H9 (cell line): ENCODE measurements at regions not wholly inside any gene's neighbourhood (a gene's known extent, or its start where the extent isn't known, plus 50 kb on each side); places are given as distances from the start of the nearest gene placed in this dataset.

Experiments used
- DNase-seq: peaks from one replicate; pipeline ENCODE4 v3.0.0-alpha.2; 2017
- H2AFZ ChIP-seq: one replicate; pipeline ENCODE4 v1.6.1; 2013; ENCODE audit warnings: mild to moderate bottlenecking, low read length, control low read depth, moderate library complexity
- H2AK5ac ChIP-seq: 2 replicates; pipeline ENCODE4 v1.6.1; 2013; ENCODE audit warnings: low read length, control low read depth, mixed read lengths; ENCODE audit not compliant: insufficient read length
- H2BK120ac ChIP-seq: one replicate; pipeline ENCODE4 v1.6.1; 2013; ENCODE audit warnings: low read depth, mild to moderate bottlenecking, low read length, control low read depth, inconsistent platforms; ENCODE audit not compliant: poor library complexity, severe bottlenecking
- H2BK12ac ChIP-seq: 2 replicates; pipeline ENCODE4 v1.6.1; 2013; ENCODE audit warnings: low read length, control low read depth, mixed read lengths, low read depth; ENCODE audit not compliant: insufficient read length
- H2BK15ac ChIP-seq: 2 replicates; pipeline ENCODE4 v1.6.1; 2013; ENCODE audit warnings: low read depth, low read length, control low read depth
- H2BK20ac ChIP-seq: one replicate; pipeline ENCODE4 v1.6.1; 2013; ENCODE audit warnings: low read depth, mild to moderate bottlenecking, low read length, control low read depth, inconsistent platforms; ENCODE audit not compliant: poor library complexity, severe bottlenecking
- H2BK5ac ChIP-seq: 2 replicates; pipeline ENCODE4 v1.6.1; 2013; ENCODE audit warnings: low read length, control low read depth, mixed read lengths; ENCODE audit not compliant: insufficient read length
- H3K14ac ChIP-seq: 2 replicates; pipeline ENCODE4 v1.6.1; 2013; ENCODE audit warnings: low read length, control low read depth; ENCODE audit not compliant: insufficient read depth
- H3K18ac ChIP-seq: 2 replicates; pipeline ENCODE4 v1.6.1; 2013; ENCODE audit warnings: low read depth, mild to moderate bottlenecking, mixed read lengths, low read length, control low read depth; ENCODE audit not compliant: insufficient read length
- H3K23ac ChIP-seq: 2 replicates; pipeline ENCODE4 v1.6.1; 2013; ENCODE audit warnings: low read length, control low read depth, mixed read lengths, low read depth; ENCODE audit not compliant: insufficient read length
- H3K23me2 ChIP-seq: 2 replicates; pipeline ENCODE4 v1.6.1; 2013; ENCODE audit warnings: low read depth, mild to moderate bottlenecking, mixed read lengths, low read length, control low read depth; ENCODE audit not compliant: insufficient read length, poor library complexity, severe bottlenecking
- H3K27ac ChIP-seq: 2 replicates; pipeline ENCODE4 v1.5.1; 2013; ENCODE audit warnings: low read length, control low read depth, mixed read lengths, low read depth; ENCODE audit not compliant: insufficient read length
- H3K27me3 ChIP-seq: 2 replicates; pipeline ENCODE4 v1.6.1; 2013; ENCODE audit warnings: low read length, control low read depth, inconsistent platforms; ENCODE audit not compliant: insufficient read depth
- H3K4ac ChIP-seq: 2 replicates; pipeline ENCODE4 v1.6.1; 2013; ENCODE audit warnings: low read depth, mild to moderate bottlenecking, control low read depth, inconsistent platforms, low read length, moderate library complexity
- H3K4me1 ChIP-seq: 2 replicates; pipeline ENCODE4 v1.6.1; 2013; ENCODE audit warnings: low read length, control low read depth, inconsistent platforms; ENCODE audit not compliant: insufficient read depth
- H3K4me2 ChIP-seq: 2 replicates; pipeline ENCODE4 v1.6.1; 2013; ENCODE audit warnings: low read length, control low read depth, mixed read lengths; ENCODE audit not compliant: insufficient read length, insufficient read depth
- H3K56ac ChIP-seq: 2 replicates; pipeline ENCODE4 v1.6.1; 2013; ENCODE audit warnings: low read depth, mild to moderate bottlenecking, mixed read lengths, low read length, control low read depth; ENCODE audit not compliant: insufficient read length
- H3K79me1 ChIP-seq: 2 replicates; pipeline ENCODE4 v1.6.1; 2013; ENCODE audit warnings: low read depth, mild to moderate bottlenecking, moderate library complexity, low read length, control low read depth, inconsistent platforms; ENCODE audit not compliant: insufficient read depth, poor library complexity, severe bottlenecking
- H3K79me2 ChIP-seq: 2 replicates; pipeline ENCODE4 v1.6.1; 2013; ENCODE audit warnings: low read length, control low read depth, inconsistent platforms; ENCODE audit not compliant: insufficient read depth
- H3K9ac ChIP-seq: 2 replicates; pipeline ENCODE4 v1.6.1; 2013; ENCODE audit warnings: low read length, control low read depth, mixed read lengths; ENCODE audit not compliant: insufficient read length; ENCODE audit errors: extremely low read depth
- H3K9me3 ChIP-seq: one replicate; pipeline ENCODE4 v1.6.1; 2013; ENCODE audit warnings: low read depth, low read length, inconsistent platforms; ENCODE audit not compliant: control insufficient read depth
- H3T11ph ChIP-seq: one replicate; pipeline ENCODE4 v1.6.1; 2013; ENCODE audit warnings: mild to moderate bottlenecking, low read length, control low read depth, inconsistent platforms
- H4K20me1 ChIP-seq: one replicate; pipeline ENCODE4 v1.6.1; 2013; ENCODE audit not compliant: control insufficient read depth, insufficient read length, insufficient read depth
- H4K5ac ChIP-seq: 2 replicates; pipeline ENCODE4 v1.6.1; 2013; ENCODE audit warnings: low read depth, mild to moderate bottlenecking, mixed read lengths, low read length, control low read depth; ENCODE audit not compliant: insufficient read length
- H4K8ac ChIP-seq: replicated peaks from 2 replicates; pipeline ENCODE4 v1.6.1; 2013; ENCODE audit warnings: low read length, control low read depth, mixed read lengths, low read depth; ENCODE audit not compliant: insufficient read length
- H4K91ac ChIP-seq: 2 replicates; pipeline ENCODE4 v1.6.1; 2013; ENCODE audit warnings: low read depth, mild to moderate bottlenecking, moderate library complexity, mixed read lengths, low read length, control low read depth; ENCODE audit not compliant: insufficient read length
- H3K27ac Mint-ChIP-seq, 3 experiments: 2 replicates in 2 of 3; 3 replicates in 1 of 3; pipeline ENCODE4 v1.8.0; 2020 to 2021; ENCODE audit warnings: mixed read lengths in 3 of 3, mild to moderate bottlenecking in 1 of 3, moderate library complexity in 1 of 3
- H3K27me3 Mint-ChIP-seq: 2 replicates; pipeline ENCODE4 v1.8.0; 2021; ENCODE audit warnings: low read depth, mild to moderate bottlenecking, moderate library complexity, mixed read lengths
- H3K36me3 Mint-ChIP-seq, 3 experiments: 2 replicates in 2 of 3; 3 replicates in 1 of 3; pipeline ENCODE4 v1.8.0; 2020 to 2021; ENCODE audit warnings: low read depth in 3 of 3, mixed read lengths in 3 of 3; ENCODE audit not compliant: insufficient read depth in 1 of 3
- H3K4me1 Mint-ChIP-seq, 2 experiments: 2 replicates each; pipeline ENCODE4 v1.8.0; 2020; ENCODE audit warnings: mixed read lengths in 2 of 2
- H3K4me3 Mint-ChIP-seq, 2 experiments: 2 replicates in 1 of 2; 3 replicates in 1 of 2; pipeline ENCODE4 v1.8.0; 2020 to 2021; ENCODE audit warnings: mild to moderate bottlenecking in 2 of 2, mixed read lengths in 2 of 2, moderate library complexity in 1 of 2
- H3K9me3 Mint-ChIP-seq, 2 experiments: 2 replicates in 1 of 2; 3 replicates in 1 of 2; pipeline ENCODE4 v1.8.0; 2020; ENCODE audit warnings: mild to moderate bottlenecking in 2 of 2, mixed read lengths in 2 of 2, moderate library complexity in 1 of 2
- whole genome bisulfite sequencing: extraction: QIAGEN DNeasy Blood & Tissue Kit; methylation state at CpG from one replicate; pipeline ENCODE4 v1.1.7; 2013; ENCODE audit warnings: missing lambda C conversion rate, low lambda C conversion rate, mixed read lengths; ENCODE audit not compliant: insufficient read length; ENCODE audit errors: extremely low coverage; 5-methylcytosine and 5-hydroxymethylcytosine counted together
- TF ChIP-seq, protein P1 (sequence below): fragments of 200-600 bp; sonication (generic); conservative IDR thresholded peaks from 3 replicates; pipeline ENCODE4 v1.8.0; 2021; ENCODE audit warnings: antibody characterized with exemption, mild to moderate bottlenecking

DNA sequence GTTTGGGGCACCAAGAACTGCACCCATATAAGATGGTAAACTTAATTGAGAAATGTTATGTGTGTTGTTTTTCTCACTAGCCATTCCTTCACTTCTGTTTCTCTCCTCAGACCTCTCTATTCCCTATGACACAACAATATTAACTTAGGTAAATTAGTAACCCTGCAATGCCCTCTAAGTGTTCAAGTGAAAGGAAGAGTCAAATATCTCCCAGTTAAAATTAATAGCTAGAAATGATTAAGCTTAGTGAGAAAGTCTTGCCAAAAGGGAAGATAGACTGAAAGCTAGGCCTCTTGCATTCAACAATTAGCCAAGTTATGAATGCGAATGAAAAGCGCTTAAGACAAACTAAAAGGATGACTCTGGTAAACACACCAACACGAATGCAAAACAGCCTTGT lies 132.9 kb upstream of the KLF8 start:
- H4K5ac ChIP-seq: no peak overlapping the region
- Mint-ChIP-seq H3K27ac (no peak overlapping the region), H3K4me1 (peaks cover 3 to 8% of the 10 kb centered on the region in 2 experiments; a peak in 2 of 4 replicates), H3K36me3 (no peaks in the 10 kb centered on the region; a peak in 1 of 7 replicates), H3K4me3 (no peak overlapping the region), H3K9me3 (peaks cover 53 to 67% of the 10 kb centered on the region in 2 experiments), H3K27me3 (no peaks in the 10 kb centered on the region)
- H4K8ac ChIP-seq: no peak overlapping the region
- H2BK15ac ChIP-seq: no peak overlapping the region
- no peak overlapping the region for H2BK20ac ChIP-seq
- H3K79me2 ChIP-seq: no peaks in the 10 kb centered on the region
- H3K27me3 ChIP-seq: no peaks in the 10 kb centered on the region
- no peak overlapping the region for H3K9ac ChIP-seq
- no CpG with 5 or more reads among the region's 3 CpGs for WGBS
- H3K23ac ChIP-seq: no peak overlapping the region
- no peak overlapping the region for H2BK12ac ChIP-seq
- no peaks in the 10 kb centered on the region for H4K20me1 ChIP-seq
- no peak overlapping the region for H3K4me2 ChIP-seq
- no peak overlapping the region for H2BK120ac ChIP-seq
- no peaks in the 10 kb centered on the region for H3K79me1 ChIP-seq
- no peak overlapping the region for H2AK5ac ChIP-seq
- no peaks in the 10 kb centered on the region for H3K4me1 ChIP-seq
- TF ChIP-seq, protein P1, sequence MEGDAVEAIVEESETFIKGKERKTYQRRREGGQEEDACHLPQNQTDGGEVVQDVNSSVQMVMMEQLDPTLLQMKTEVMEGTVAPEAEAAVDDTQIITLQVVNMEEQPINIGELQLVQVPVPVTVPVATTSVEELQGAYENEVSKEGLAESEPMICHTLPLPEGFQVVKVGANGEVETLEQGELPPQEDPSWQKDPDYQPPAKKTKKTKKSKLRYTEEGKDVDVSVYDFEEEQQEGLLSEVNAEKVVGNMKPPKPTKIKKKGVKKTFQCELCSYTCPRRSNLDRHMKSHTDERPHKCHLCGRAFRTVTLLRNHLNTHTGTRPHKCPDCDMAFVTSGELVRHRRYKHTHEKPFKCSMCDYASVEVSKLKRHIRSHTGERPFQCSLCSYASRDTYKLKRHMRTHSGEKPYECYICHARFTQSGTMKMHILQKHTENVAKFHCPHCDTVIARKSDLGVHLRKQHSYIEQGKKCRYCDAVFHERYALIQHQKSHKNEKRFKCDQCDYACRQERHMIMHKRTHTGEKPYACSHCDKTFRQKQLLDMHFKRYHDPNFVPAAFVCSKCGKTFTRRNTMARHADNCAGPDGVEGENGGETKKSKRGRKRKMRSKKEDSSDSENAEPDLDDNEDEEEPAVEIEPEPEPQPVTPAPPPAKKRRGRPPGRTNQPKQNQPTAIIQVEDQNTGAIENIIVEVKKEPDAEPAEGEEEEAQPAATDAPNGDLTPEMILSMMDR: no peak
- no peak overlapping the region for H3K56ac ChIP-seq
- no peaks in the 10 kb centered on the region for H3K23me2 ChIP-seq
- H3K18ac ChIP-seq: no peak overlapping the region
- no peak overlapping the region for H2AFZ ChIP-seq
- no peak overlapping the region for H4K91ac ChIP-seq
- no peak overlapping the region for H2BK5ac ChIP-seq
- H3K27ac ChIP-seq: no peak overlapping the region
- H3K14ac ChIP-seq: no peak overlapping the region
- DNase-seq: no peak
- H3K4ac ChIP-seq: no peak overlapping the region
- H3K9me3 ChIP-seq: no peaks in the 10 kb centered on the region
- no peak overlapping the region for H3T11ph ChIP-seq
